ENCODE measurements at regions not wholly inside any gene's neighbourhood (a gene's known extent, or its start where the extent isn't known, plus 50 kb on each side); places are given as distances from the start of the nearest gene placed in this dataset.

GRCh38 chrX:40511258-40511657 is 69.5 kb upstream of the ATP6AP2 start (continued):
- TF ChIP-seq TAF1 (IDR thresholded peaks at IDR 0.05; ENCODE audit: low read depth) (no peak), MXI1 (conservative IDR thresholded peaks at IDR 0.05; ENCODE audit: poor library complexity, severe bottlenecking) (no peak)

GRCh38 chrX:40508560-40508959 is 72.2 kb upstream of the ATP6AP2 start:
- no peaks in the 10 kb centered on the region for H3K36me3 ChIP-seq (ENCODE audit: insufficient read depth, low read length)
- no peaks in the 10 kb centered on the region for H3K79me2 ChIP-seq (replicated peaks; ENCODE audit: insufficient read depth, low read length)
- H3K4me2 ChIP-seq (ENCODE audit: low read length), result no peak overlapping the region
- H4K20me1 ChIP-seq (ENCODE audit: insufficient read depth), result no peaks in the 10 kb centered on the region
- TF ChIP-seq POLR2AphosphoS5 (IDR thresholded peaks at IDR 0.05), result peak; percentile 84
- TF ChIP-seq MXI1 (conservative IDR thresholded peaks at IDR 0.05; ENCODE audit: poor library complexity, severe bottlenecking), result no peak
- peak; percentile 51 for TF ChIP-seq EP300 (conservative IDR thresholded peaks at IDR 0.05; ENCODE audit: poor library complexity, severe bottlenecking)
- H3F3A ChIP-seq (ENCODE audit: insufficient read depth, low read length, poor library complexity, severe bottlenecking), result no peaks in the 10 kb centered on the region
- H3K4me3 ChIP-seq (ENCODE audit: low read length), result no peak overlapping the region
- H3K9me3 ChIP-seq (ENCODE audit: low read length), result no peaks in the 10 kb centered on the region
- no peaks in the 10 kb centered on the region for H3K27me3 ChIP-seq (ENCODE audit: insufficient read depth, low read depth, low read length)
- H3K27ac ChIP-seq (ENCODE audit: low read length), result no peak overlapping the region
- no peaks in the 10 kb centered on the region for H3K9me2 ChIP-seq (ENCODE audit: insufficient read depth, low read length)
- H2AFZ ChIP-seq (ENCODE audit: low read depth, low read length), result no peak overlapping the region
- no peak overlapping the region for H3K9ac ChIP-seq (ENCODE audit: low read length)

- no peaks in the 10 kb centered on the region for H3K36me3 ChIP-seq (ENCODE audit: insufficient read depth, low read length)
- H3K9ac ChIP-seq (ENCODE audit: low read length), result no peak overlapping the region
- no peak overlapping the region for H2AFZ ChIP-seq (ENCODE audit: low read depth, low read length)
- H3K4me3 ChIP-seq (ENCODE audit: low read length), result no peak overlapping the region
- H3K4me2 ChIP-seq (ENCODE audit: low read length), result no peak overlapping the region
- no peaks in the 10 kb centered on the region for H3K9me2 ChIP-seq (ENCODE audit: insufficient read depth, low read length)
- no peaks in the 10 kb centered on the region for H3K79me2 ChIP-seq (replicated peaks; ENCODE audit: insufficient read depth, low read length)
- TF ChIP-seq EP300 (conservative IDR thresholded peaks at IDR 0.05; ENCODE audit: poor library complexity, severe bottlenecking), result no peak
- no peak for TF ChIP-seq REST (IDR thresholded peaks at IDR 0.05; ENCODE audit: borderline replicate concordance)
- no peak for TF ChIP-seq CTCF (IDR thresholded peaks at IDR 0.05; ENCODE audit: poor library complexity, severe bottlenecking)
- TF ChIP-seq TAF1 (IDR thresholded peaks at IDR 0.05; ENCODE audit: low read depth), result no peak
- TF ChIP-seq RAD21 (conservative IDR thresholded peaks at IDR 0.05), result no peak
- no peak for TF ChIP-seq POLR2AphosphoS5 (IDR thresholded peaks at IDR 0.05)
- TF ChIP-seq SMC3 (conservative IDR thresholded peaks at IDR 0.05; ENCODE audit: poor library complexity), result no peak
- H3K9me3 ChIP-seq (ENCODE audit: low read length), result no peaks in the 10 kb centered on the region
- no peaks in the 10 kb centered on the region for H3F3A ChIP-seq (ENCODE audit: insufficient read depth, low read length, poor library complexity, severe bottlenecking)
- H4K20me1 ChIP-seq (ENCODE audit: insufficient read depth), result no peaks in the 10 kb centered on the region
- no peaks in the 10 kb centered on the region for H3K27me3 ChIP-seq (ENCODE audit: insufficient read depth, low read depth, low read length)
- no peak overlapping the region for H3K27ac ChIP-seq (ENCODE audit: low read length)
These were observed 74.4 kb upstream of the ATP6AP2 start for GRCh38 chrX:40506201-40506985.

All from neural cell (in vitro differentiated cells).